Astrocyte (in vitro differentiated cells and primary cell): ENCODE measurements at regions not wholly inside any gene's neighbourhood (a gene's known extent, or its start where the extent isn't known, plus 50 kb on each side); places are given as distances from the start of the nearest gene placed in this dataset.

ENCODE experiments used
- DNase-seq: peaks from one replicate; pipeline ENCODE4 v3.0.0-alpha.2; 2010; ENCODE audit warnings: low read depth
- FAIRE-seq: peaks from 2 replicates; lab custom pipeline; 2011; peaks lifted over from hg19 to GRCh38; lab: Jason Lieb, UNC
- H2AFZ ChIP-seq: 2 replicates; pipeline ENCODE4 v1.6.0; 2012; ENCODE audit warnings: low read depth, low read length, inconsistent platforms
- H3K27ac ChIP-seq: 2 replicates; pipeline ENCODE4 v1.5.1; 2011; ENCODE audit warnings: low read depth, low read length, inconsistent platforms
- H3K27me3 ChIP-seq: 2 replicates; pipeline ENCODE4 v1.6.0; 2011; ENCODE audit warnings: low read length, inconsistent platforms; ENCODE audit not compliant: insufficient read depth
- H3K36me3 ChIP-seq: 2 replicates; pipeline ENCODE4 v1.5.1; 2011; ENCODE audit warnings: low read length, inconsistent platforms; ENCODE audit not compliant: insufficient read depth
- H3K4me1 ChIP-seq: 2 replicates; pipeline ENCODE4 v1.5.1; 2011; ENCODE audit warnings: low read length, inconsistent platforms; ENCODE audit not compliant: insufficient read depth
- H3K4me2 ChIP-seq: 2 replicates; pipeline ENCODE4 v1.6.0; 2012; ENCODE audit warnings: low read length, inconsistent platforms
- H3K4me3 ChIP-seq: 2 replicates; pipeline ENCODE4 v1.5.1; 2011; ENCODE audit warnings: low read depth, mild to moderate bottlenecking, low read length, inconsistent platforms; ENCODE audit not compliant: insufficient read depth
- H3K79me2 ChIP-seq: 2 replicates; pipeline ENCODE4 v1.6.0; 2012; ENCODE audit warnings: mild to moderate bottlenecking, low read length, inconsistent platforms; ENCODE audit not compliant: insufficient read depth
- H3K9ac ChIP-seq: 2 replicates; pipeline ENCODE4 v1.6.0; 2012; ENCODE audit warnings: mild to moderate bottlenecking, low read length, inconsistent platforms
- H3K9me3 ChIP-seq: 2 replicates; pipeline ENCODE4 v1.5.1; 2012; ENCODE audit warnings: low read depth, mild to moderate bottlenecking, low read length, inconsistent platforms; ENCODE audit not compliant: insufficient read depth
- H4K20me1 ChIP-seq: 2 replicates; pipeline ENCODE4 v1.6.0; 2012; ENCODE audit warnings: low read length, inconsistent platforms; ENCODE audit not compliant: insufficient read depth
- H3K27ac Mint-ChIP-seq: one replicate; pipeline ENCODE4 v1.8.0; 2021; ENCODE audit warnings: mild to moderate bottlenecking, mixed read lengths; ENCODE audit not compliant: unreplicated experiment
- H3K27me3 Mint-ChIP-seq: one replicate; pipeline ENCODE4 v1.8.0; 2021; ENCODE audit warnings: low read depth, mixed read lengths; ENCODE audit not compliant: unreplicated experiment
- H3K36me3 Mint-ChIP-seq: one replicate; pipeline ENCODE4 v1.8.0; 2021; ENCODE audit warnings: low read depth, mixed read lengths; ENCODE audit not compliant: unreplicated experiment
- H3K4me1 Mint-ChIP-seq: one replicate; pipeline ENCODE4 v1.8.0; 2021; ENCODE audit warnings: low read depth, mixed read lengths; ENCODE audit not compliant: unreplicated experiment
- H3K4me3 Mint-ChIP-seq: one replicate; pipeline ENCODE4 v1.8.0; 2021; ENCODE audit warnings: mild to moderate bottlenecking, moderate library complexity, mixed read lengths; ENCODE audit not compliant: unreplicated experiment
- H3K9me3 Mint-ChIP-seq: one replicate; pipeline ENCODE4 v1.8.0; 2021; ENCODE audit warnings: mild to moderate bottlenecking, mixed read lengths; ENCODE audit not compliant: unreplicated experiment
- EZH2 ChIP-seq: IDR thresholded peaks from 2 replicates; pipeline ENCODE4 v1.6.1; 2012; ENCODE audit warnings: mild to moderate bottlenecking, low read length, inconsistent platforms; ENCODE audit not compliant: insufficient read depth
- TF ChIP-seq, protein P1 (sequence below): IDR thresholded peaks from 2 replicates; pipeline ENCODE4 v1.5.1; 2011; ENCODE audit warnings: low read depth, mild to moderate bottlenecking, inconsistent platforms, low read length, moderate library complexity; ENCODE audit not compliant: insufficient read depth

DNA sequence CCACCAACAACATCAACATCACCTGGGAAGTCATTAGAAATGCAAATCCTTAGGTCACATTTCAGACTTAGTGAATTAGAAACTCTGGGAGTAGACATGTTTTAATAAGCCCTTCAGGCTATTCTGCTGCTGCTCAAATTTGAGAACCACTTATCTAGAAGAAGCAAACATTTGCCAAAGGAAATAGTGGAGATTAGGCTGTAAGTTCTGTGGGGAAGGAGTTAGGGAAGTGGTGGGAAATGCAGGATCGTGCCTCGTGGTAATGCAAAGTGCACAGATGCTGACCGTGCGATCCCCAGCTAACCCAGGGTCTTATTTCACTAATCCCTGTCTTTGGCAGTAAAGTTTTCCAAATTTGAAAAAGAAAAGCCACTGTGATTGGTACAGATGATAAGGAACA, 328.5 kb downstream of the EPM2A start:
- no peak overlapping the region for H3K4me2 ChIP-seq

DNA sequence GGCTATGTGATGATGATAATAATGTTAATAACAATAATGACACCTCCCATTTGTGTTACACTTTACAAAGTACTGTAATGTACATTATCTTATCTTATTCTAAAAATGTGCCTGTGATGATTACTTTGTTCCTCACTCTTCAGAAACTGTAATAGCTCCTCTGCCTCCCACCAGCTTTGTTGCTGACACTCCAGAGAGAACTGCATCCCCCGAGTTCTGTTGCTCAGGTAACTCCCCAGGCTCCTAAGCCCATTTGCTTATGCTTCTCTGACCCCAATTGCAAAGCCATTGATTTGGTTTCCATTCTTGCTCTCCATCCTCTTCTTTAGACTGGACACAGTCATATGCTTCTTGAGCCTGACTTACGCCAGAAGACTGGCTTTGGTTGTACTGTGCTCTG, 319.7 kb downstream of the EPM2A start:
- Histone ChIP-seq H2AFZ (no peak overlapping the region), H3K79me2 (no peaks in the 10 kb centered on the region), H3K4me3 (no peak overlapping the region), H3K4me1 (no peaks in the 10 kb centered on the region), H3K4me2 (no peak overlapping the region), H3K36me3 (no peaks in the 10 kb centered on the region), H3K27ac (no peak overlapping the region), H3K9me3 (no peaks in the 10 kb centered on the region), H3K9ac (no peak overlapping the region), H4K20me1 (no peaks in the 10 kb centered on the region), H3K27me3 (no peaks in the 10 kb centered on the region)
- H3K4me1 Mint-ChIP-seq = no peaks in the 10 kb centered on the region
- FAIRE-seq (no peak), DNase-seq (no peak)
- H3K27me3 Mint-ChIP-seq = peaks cover 3% of the 10 kb centered on the region
- no peak overlapping the region for H3K27ac Mint-ChIP-seq
- H3K36me3 Mint-ChIP-seq = no peaks in the 10 kb centered on the region
- H3K9me3 Mint-ChIP-seq = no peaks in the 10 kb centered on the region
- no peak overlapping the region for H3K4me3 Mint-ChIP-seq
- TF ChIP-seq EZH2 = no peak
- TF ChIP-seq, protein P1, sequence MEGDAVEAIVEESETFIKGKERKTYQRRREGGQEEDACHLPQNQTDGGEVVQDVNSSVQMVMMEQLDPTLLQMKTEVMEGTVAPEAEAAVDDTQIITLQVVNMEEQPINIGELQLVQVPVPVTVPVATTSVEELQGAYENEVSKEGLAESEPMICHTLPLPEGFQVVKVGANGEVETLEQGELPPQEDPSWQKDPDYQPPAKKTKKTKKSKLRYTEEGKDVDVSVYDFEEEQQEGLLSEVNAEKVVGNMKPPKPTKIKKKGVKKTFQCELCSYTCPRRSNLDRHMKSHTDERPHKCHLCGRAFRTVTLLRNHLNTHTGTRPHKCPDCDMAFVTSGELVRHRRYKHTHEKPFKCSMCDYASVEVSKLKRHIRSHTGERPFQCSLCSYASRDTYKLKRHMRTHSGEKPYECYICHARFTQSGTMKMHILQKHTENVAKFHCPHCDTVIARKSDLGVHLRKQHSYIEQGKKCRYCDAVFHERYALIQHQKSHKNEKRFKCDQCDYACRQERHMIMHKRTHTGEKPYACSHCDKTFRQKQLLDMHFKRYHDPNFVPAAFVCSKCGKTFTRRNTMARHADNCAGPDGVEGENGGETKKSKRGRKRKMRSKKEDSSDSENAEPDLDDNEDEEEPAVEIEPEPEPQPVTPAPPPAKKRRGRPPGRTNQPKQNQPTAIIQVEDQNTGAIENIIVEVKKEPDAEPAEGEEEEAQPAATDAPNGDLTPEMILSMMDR = no peak

More for the DNA sequence above, 328.5 kb downstream of the EPM2A start:
- TF ChIP-seq EZH2 = no peak
- TF ChIP-seq, protein P1 = no peak
- Histone ChIP-seq H3K27me3 (no peaks in the 10 kb centered on the region), H3K27ac (no peak overlapping the region), H3K4me3 (no peak overlapping the region), H3K9me3 (no peaks in the 10 kb centered on the region), H2AFZ (no peak overlapping the region), H3K79me2 (no peaks in the 10 kb centered on the region), H3K9ac (no peak overlapping the region), H4K20me1 (no peaks in the 10 kb centered on the region), H3K36me3 (no peaks in the 10 kb centered on the region), H3K4me1 (no peaks in the 10 kb centered on the region)
- no peaks in the 10 kb centered on the region for H3K4me1 Mint-ChIP-seq
- H3K4me3 Mint-ChIP-seq = no peak overlapping the region
- DNase-seq = no peak
- no peak overlapping the region for H3K27ac Mint-ChIP-seq
- H3K36me3 Mint-ChIP-seq = no peaks in the 10 kb centered on the region
- no peaks in the 10 kb centered on the region for H3K27me3 Mint-ChIP-seq
- H3K9me3 Mint-ChIP-seq = no peaks in the 10 kb centered on the region
- no peak for FAIRE-seq

DNA sequence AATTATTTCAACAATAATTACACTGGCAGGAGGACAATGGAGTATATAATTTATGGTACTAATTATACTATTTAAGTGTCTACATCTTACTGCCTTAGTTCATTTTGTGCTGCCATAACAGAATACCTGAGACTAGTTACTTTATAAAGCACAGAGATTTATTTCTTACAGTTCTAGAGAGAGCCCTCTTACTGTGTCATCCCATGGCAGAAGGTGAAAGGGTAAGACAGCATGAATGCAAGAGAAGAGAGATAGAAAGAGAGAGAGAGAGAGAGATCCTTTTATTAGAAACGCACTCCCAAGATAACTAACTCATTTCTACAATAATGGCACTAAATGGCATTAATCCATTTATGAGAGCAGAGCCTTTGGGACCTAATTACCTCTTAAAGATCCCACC, 314.7 kb downstream of the EPM2A start:
- no peak overlapping the region for H3K27ac ChIP-seq
- TF ChIP-seq, protein P1 = no peak
- TF ChIP-seq EZH2 = no peak
- Mint-ChIP-seq H3K9me3 (no peaks in the 10 kb centered on the region), H3K27ac (no peak overlapping the region), H3K36me3 (no peaks in the 10 kb centered on the region), H3K4me1 (no peaks in the 10 kb centered on the region), H3K4me3 (no peak overlapping the region), H3K27me3 (no peaks in the 10 kb centered on the region)
- no peak overlapping the region for H3K9ac ChIP-seq
- no peak overlapping the region for H3K4me2 ChIP-seq
- H3K36me3 ChIP-seq = no peaks in the 10 kb centered on the region
- H2AFZ ChIP-seq = no peak overlapping the region
- H3K79me2 ChIP-seq = no peaks in the 10 kb centered on the region
- H3K27me3 ChIP-seq = no peaks in the 10 kb centered on the region
- FAIRE-seq (no peak), DNase-seq (no peak)
- no peaks in the 10 kb centered on the region for H3K9me3 ChIP-seq
- no peaks in the 10 kb centered on the region for H3K4me1 ChIP-seq
- no peak overlapping the region for H3K4me3 ChIP-seq
- H4K20me1 ChIP-seq = no peaks in the 10 kb centered on the region
